Kidney (tissue), 13 donors: ENCODE measurements at regions not wholly inside any gene's neighbourhood (a gene's known extent, or its start where the extent isn't known, plus 50 kb on each side); places are given as distances from the start of the nearest gene placed in this dataset.

Experiments
- DNase-seq, 5 donors: peaks; one replicate each; pipeline ENCODE4 v3.0.0-alpha.2; 2013 to 2020
- FAIRE-seq: peaks from 2 replicates; lab custom pipeline; 2012; peaks lifted over from hg19 to GRCh38; lab: Jason Lieb, UNC
- H3K27ac ChIP-seq, 2 donors: one replicate each; pipeline ENCODE4 v1.7.0; 2013; ENCODE audit warnings: low read depth in 2 of 2, low read length in 2 of 2, inconsistent platforms in 1 of 2
- H3K27me3 ChIP-seq: one replicate; pipeline ENCODE4 v1.7.1; 2013; ENCODE audit warnings: low read length, inconsistent platforms; ENCODE audit not compliant: control insufficient read depth, insufficient read depth
- H3K36me3 ChIP-seq, 3 donors: one replicate each; pipeline versions ENCODE4 v1.7.0 to v1.7.1; 2013; ENCODE audit warnings: low read length in 3 of 3, control low read depth in 1 of 3, inconsistent platforms in 1 of 3; ENCODE audit not compliant: insufficient read depth in 3 of 3, control insufficient read depth in 2 of 3
- H3K4me1 ChIP-seq, 3 donors: one replicate each; pipeline versions ENCODE4 v1.7.0 to v1.7.1; 2013; ENCODE audit warnings: low read length in 3 of 3, inconsistent platforms in 1 of 3, low read depth in 1 of 3; ENCODE audit not compliant: control insufficient read depth in 2 of 3, insufficient read depth in 2 of 3
- H3K4me3 ChIP-seq, 3 donors: one replicate each; pipeline versions ENCODE4 v1.7.0 to v1.8.1; 2013; ENCODE audit warnings: low read length in 3 of 3, control low read depth in 1 of 3, inconsistent platforms in 1 of 3
- H3K9ac ChIP-seq, 3 donors: one replicate each; pipeline versions ENCODE4 v1.7.0 to v1.7.1; 2013; ENCODE audit warnings: low read length in 3 of 3, control low read depth in 1 of 3, inconsistent platforms in 1 of 3
- H3K9me3 ChIP-seq, 3 donors: one replicate each; pipeline versions ENCODE4 v1.7.0 to v1.7.1; 2013; ENCODE audit warnings: low read length in 3 of 3, control low read depth in 1 of 3, inconsistent platforms in 1 of 3; ENCODE audit not compliant: control insufficient read depth in 2 of 3, insufficient read depth in 1 of 3
- CTCF ChIP-seq: IDR thresholded peaks from 3 replicates; pipeline ENCODE4 v1.5.1; 2012; ENCODE audit warnings: mild to moderate bottlenecking, moderate library complexity, borderline replicate concordance; ENCODE audit not compliant: insufficient read depth; ENCODE audit errors: extremely low read depth
- intact Hi-C: fragments of 100-400 bp; cut with DNase I; formaldehyde crosslinking; loops from one replicate; pipeline ENCODE4 v1.11.1; 2022
- donor health status: control.
- donor health status: control.
- donor health status: control.
- donor health status: control.
- donor health status: control.
- donor health status: DM: yes; HTN: yes; CAD: no.
- donor health status: Normal renal cell carcinoma (clear cell type).

- intact Hi-C loops: no loop called here
- no peak for TF ChIP-seq CTCF
- no peak for DNase-seq
- no peaks in the 10 kb centered on the region for H3K27me3 ChIP-seq
- no peak for FAIRE-seq
- H3K4me3 ChIP-seq: no peak overlapping the region
- H3K9ac ChIP-seq: no peak overlapping the region
- no peak overlapping the region for H3K27ac ChIP-seq
- H3K36me3 ChIP-seq: no peaks in the 10 kb centered on the region
- H3K4me1 ChIP-seq: no peaks in the 10 kb centered on the region
- H3K9me3 ChIP-seq: no peaks in the 10 kb centered on the region
Observed at GRCh38 chr1:59237900-59238299, 59.0 kb upstream of the FGGY start.

- no peaks in the 10 kb centered on the region for H3K9me3 ChIP-seq
- H3K27me3 ChIP-seq: no peaks in the 10 kb centered on the region
- H3K9ac ChIP-seq: no peak overlapping the region
- TF ChIP-seq CTCF: no peak
- H3K4me3 ChIP-seq: no peak overlapping the region
- no peak for DNase-seq
- intact Hi-C loops: no loop called here
- no peak for FAIRE-seq
- no peaks in the 10 kb centered on the region for H3K36me3 ChIP-seq
- no peaks in the 10 kb centered on the region for H3K4me1 ChIP-seq
- H3K27ac ChIP-seq: no peak overlapping the region
Observed at GRCh38 chr1:59238333-59238934, 58.5 kb upstream of the FGGY start.

- DNase-seq (no peak), FAIRE-seq (no peak)
- Histone ChIP-seq H3K27me3 (no peaks in the 10 kb centered on the region), H3K36me3 (no peaks in the 10 kb centered on the region), H3K9ac (no peak overlapping the region), H3K4me1 (no peaks in the 10 kb centered on the region), H3K4me3 (no peak overlapping the region), H3K27ac (no peak overlapping the region), H3K9me3 (no peaks in the 10 kb centered on the region)
- no peak for TF ChIP-seq CTCF
- intact Hi-C loops: no loop called here
Observed at GRCh38 chr1:59238993-59239392, 57.9 kb upstream of the FGGY start.

- Histone ChIP-seq H3K9ac (no peak overlapping the region), H3K4me3 (no peak overlapping the region), H3K27ac (no peak overlapping the region), H3K36me3 (no peaks in the 10 kb centered on the region), H3K27me3 (no peaks in the 10 kb centered on the region), H3K4me1 (no peaks in the 10 kb centered on the region), H3K9me3 (no peaks in the 10 kb centered on the region)
- DNase-seq (no peak), FAIRE-seq (no peak)
- intact Hi-C loops: no loop called here
- no peak for TF ChIP-seq CTCF
Observed at GRCh38 chr1:59241909-59242308, 55.0 kb upstream of the FGGY start.
